Neural cell (in vitro differentiated cells): ENCODE measurements at regions not wholly inside any gene's neighbourhood (a gene's known extent, or its start where the extent isn't known, plus 50 kb on each side); places are given as distances from the start of the nearest gene placed in this dataset.

Source experiments
- H2AFZ ChIP-seq: fragments of 200-600, 300-800 bp; sonication (generic), shearing (Covaris generic); 2 replicates; pipeline ENCODE4 v1.6.0; 2014; ENCODE audit warnings: low read depth, mild to moderate bottlenecking, antibody characterized with exemption, low read length, moderate library complexity
- H3F3A ChIP-seq: fragments of 200-600 bp; shearing (Covaris generic); 2 replicates; pipeline ENCODE4 v1.6.1; 2016; ENCODE audit warnings: mild to moderate bottlenecking, moderate library complexity, mixed read lengths, antibody characterized with exemption, low read length; ENCODE audit not compliant: insufficient read depth, poor library complexity, severe bottlenecking
- H3K27ac ChIP-seq: fragments of 200-600, 300-800 bp; sonication (generic), shearing (Covaris generic); 2 replicates; pipeline ENCODE4 v1.5.1; 2014; ENCODE audit warnings: mild to moderate bottlenecking, low read length, moderate library complexity
- H3K27me3 ChIP-seq: fragments of 300-800, 200-600 bp; sonication (generic), shearing (Covaris generic); 2 replicates; pipeline ENCODE4 v1.6.0; 2014; ENCODE audit warnings: mild to moderate bottlenecking, low read depth, low read length, moderate library complexity; ENCODE audit not compliant: insufficient read depth
- H3K36me3 ChIP-seq: fragments of 300-800, 200-600 bp; sonication (generic), shearing (Covaris generic); 2 replicates; pipeline ENCODE4 v1.5.1; 2014; ENCODE audit warnings: mild to moderate bottlenecking, antibody characterized with exemption, low read length, moderate library complexity; ENCODE audit not compliant: insufficient read depth
- H3K4me2 ChIP-seq: fragments of 300-800, 200-600 bp; sonication (generic), shearing (Covaris generic); 2 replicates; pipeline ENCODE4 v1.6.0; 2014; ENCODE audit warnings: mild to moderate bottlenecking, low read length
- H3K4me3 ChIP-seq: fragments of 300-800, 200-600 bp; sonication (generic), shearing (Covaris generic); 2 replicates; pipeline ENCODE4 v1.5.1; 2014; ENCODE audit warnings: mild to moderate bottlenecking, low read length, moderate library complexity
- H3K79me2 ChIP-seq: fragments of 200-600 bp; shearing (Covaris generic); replicated peaks from 2 replicates; pipeline ENCODE4 v1.6.0; 2014; ENCODE audit warnings: mild to moderate bottlenecking, low read length, moderate library complexity; ENCODE audit not compliant: insufficient read depth
- H3K9ac ChIP-seq: fragments of 300-800, 200-600 bp; sonication (generic), shearing (Covaris generic); 2 replicates; pipeline ENCODE4 v1.6.1; 2016; ENCODE audit warnings: mild to moderate bottlenecking, low read length, mixed read lengths
- H3K9me2 ChIP-seq: fragments of 200-600 bp; shearing (Covaris generic); 2 replicates; pipeline ENCODE4 v1.6.1; 2016; ENCODE audit warnings: mild to moderate bottlenecking, low read length, mixed read lengths; ENCODE audit not compliant: insufficient read depth
- H3K9me3 ChIP-seq: fragments of 200-600, 300-800 bp; sonication (generic), shearing (Covaris generic); 2 replicates; pipeline ENCODE4 v1.6.1; 2016; ENCODE audit warnings: mild to moderate bottlenecking, mixed run types, low read length, moderate library complexity, mixed read lengths
- H4K20me1 ChIP-seq: fragments of 200-600 bp; shearing (Covaris generic); 2 replicates; pipeline ENCODE4 v1.6.1; 2016; ENCODE audit warnings: mild to moderate bottlenecking, mixed run types; ENCODE audit not compliant: insufficient read depth
- CTCF ChIP-seq: fragments of 450-650 bp; IDR thresholded peaks from 2 replicates; pipeline ENCODE4 v1.5.1; 2014; ENCODE audit warnings: antibody characterized with exemption, mild to moderate bottlenecking, moderate library complexity; ENCODE audit not compliant: poor library complexity, severe bottlenecking
- EP300 ChIP-seq: fragments of 450-650 bp; conservative IDR thresholded peaks from 2 replicates; pipeline ENCODE4 v1.6.1; 2014; ENCODE audit warnings: antibody characterized with exemption, mild to moderate bottlenecking, moderate library complexity; ENCODE audit not compliant: poor library complexity, severe bottlenecking
- EZH2 ChIP-seq: fragments of 200-600, 300-800 bp; shearing (Covaris generic), sonication (generic); IDR thresholded peaks from 2 replicates; pipeline ENCODE4 v1.6.1; 2014; ENCODE audit warnings: antibody characterized with exemption, low read length, borderline replicate concordance, mild to moderate bottlenecking; ENCODE audit not compliant: insufficient read depth, poor library complexity, severe bottlenecking
- MXI1 ChIP-seq: fragments of 450-650 bp; conservative IDR thresholded peaks from 2 replicates; pipeline ENCODE4 v1.6.1; 2014; ENCODE audit warnings: antibody characterized with exemption, mild to moderate bottlenecking; ENCODE audit not compliant: poor library complexity, severe bottlenecking
- POLR2AphosphoS5 ChIP-seq: IDR thresholded peaks from 2 replicates; pipeline ENCODE4 v1.6.1; 2012
- RAD21 ChIP-seq: fragments of 450-650 bp; conservative IDR thresholded peaks from 2 replicates; pipeline ENCODE4 v1.6.1; 2014; ENCODE audit warnings: antibody characterized with exemption, mild to moderate bottlenecking, moderate library complexity
- REST ChIP-seq: IDR thresholded peaks from 2 replicates; pipeline ENCODE4 v1.6.1; 2012; ENCODE audit warnings: borderline replicate concordance
- SMC3 ChIP-seq: fragments of 450-650 bp; conservative IDR thresholded peaks from 2 replicates; pipeline ENCODE4 v1.6.1; 2014; ENCODE audit warnings: antibody characterized with exemption, mild to moderate bottlenecking, moderate library complexity; ENCODE audit not compliant: poor library complexity
- TAF1 ChIP-seq: IDR thresholded peaks from 2 replicates; pipeline ENCODE4 v1.6.1; 2012; ENCODE audit warnings: low read depth

- Histone ChIP-seq H3K9ac (no peak overlapping the region), H3K79me2 (no peaks in the 10 kb centered on the region), H3K4me2 (no peak overlapping the region), H3K4me3 (no peak overlapping the region), H2AFZ (no peak overlapping the region), H3K27me3 (no peaks in the 10 kb centered on the region), H3K9me3 (no peaks in the 10 kb centered on the region), H3K27ac (no peak overlapping the region), H3K9me2 (no peaks in the 10 kb centered on the region), H3K36me3 (no peaks in the 10 kb centered on the region), H4K20me1 (no peaks in the 10 kb centered on the region), H3F3A (no peaks in the 10 kb centered on the region)
- no peak for TF ChIP-seq TAF1
- TF ChIP-seq EZH2 = no peak
- no peak for TF ChIP-seq EP300
- no peak for TF ChIP-seq SMC3
- no peak for TF ChIP-seq REST
- TF ChIP-seq CTCF = no peak
- TF ChIP-seq RAD21 = no peak
- no peak for TF ChIP-seq MXI1
- no peak for TF ChIP-seq POLR2AphosphoS5
Measured at GRCh38 chr3:56867671-56868070, 65.9 kb upstream of the ARHGEF3 start.

DNA sequence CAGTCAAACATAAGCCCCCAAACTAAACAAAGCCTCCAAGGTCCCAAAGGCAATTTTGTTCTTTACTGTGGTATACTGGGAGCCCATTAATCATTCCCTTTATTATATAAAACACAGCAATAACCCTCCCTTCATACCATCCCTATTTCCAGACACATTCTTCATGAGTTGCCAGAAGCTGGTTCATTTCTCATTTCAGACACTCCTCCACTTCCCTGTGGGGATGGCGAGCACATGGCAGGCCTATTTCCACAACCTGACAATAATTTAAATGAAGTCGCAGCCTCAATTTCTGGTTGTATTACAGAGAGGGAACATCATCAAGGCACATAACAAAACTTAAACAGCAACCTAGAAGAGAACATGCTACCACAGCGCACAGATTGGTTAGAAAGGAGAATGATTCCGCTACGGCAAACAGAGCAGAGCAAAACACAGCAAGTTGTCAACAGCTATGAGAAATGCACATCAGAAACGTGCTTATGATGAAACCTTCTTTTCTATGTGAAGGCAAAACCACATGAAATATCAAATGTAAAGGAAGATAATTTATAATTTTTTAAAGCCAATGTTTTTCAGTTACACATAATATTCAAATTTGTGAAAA is 63.3 kb upstream of the ARHGEF3 start:
- Histone ChIP-seq H3K27me3 (no peaks in the 10 kb centered on the region), H3K9ac (no peak overlapping the region), H3F3A (no peaks in the 10 kb centered on the region), H2AFZ (no peak overlapping the region), H3K36me3 (no peaks in the 10 kb centered on the region), H3K27ac (no peak overlapping the region), H3K9me3 (no peaks in the 10 kb centered on the region), H3K79me2 (no peaks in the 10 kb centered on the region), H3K4me2 (no peak overlapping the region), H3K9me2 (no peaks in the 10 kb centered on the region), H4K20me1 (no peaks in the 10 kb centered on the region), H3K4me3 (no peak overlapping the region)
- TF ChIP-seq MXI1 = no peak
- TF ChIP-seq EP300 = no peak
- no peak for TF ChIP-seq CTCF
- no peak for TF ChIP-seq REST
- TF ChIP-seq RAD21 = no peak
- no peak for TF ChIP-seq TAF1
- TF ChIP-seq EZH2 = no peak
- no peak for TF ChIP-seq SMC3
- no peak for TF ChIP-seq POLR2AphosphoS5
